Trophoblast cell (in vitro differentiated cells and primary cell): ENCODE measurements at regions not wholly inside any gene's neighbourhood (a gene's known extent, or its start where the extent isn't known, plus 50 kb on each side); places are given as distances from the start of the nearest gene placed in this dataset.

ENCODE experiments used
- DNase-seq, 2 donors: peaks; one replicate each; pipeline ENCODE4 v3.0.0-alpha.2; 2016
- H2AFZ ChIP-seq: 2 replicates; pipeline ENCODE4 v1.6.1; 2013; ENCODE audit warnings: low read length, moderate library complexity, mild to moderate bottlenecking; ENCODE audit not compliant: insufficient read depth, poor library complexity
- H2AK5ac ChIP-seq: 2 replicates; pipeline ENCODE4 v1.6.1; 2013; ENCODE audit warnings: mild to moderate bottlenecking, low read length
- H2BK120ac ChIP-seq: 2 replicates; pipeline ENCODE4 v1.6.1; 2013; ENCODE audit warnings: low read length, mild to moderate bottlenecking, moderate library complexity; ENCODE audit not compliant: insufficient read depth, poor library complexity
- H2BK12ac ChIP-seq: 2 replicates; pipeline ENCODE4 v1.6.1; 2013; ENCODE audit warnings: mild to moderate bottlenecking, low read length, moderate library complexity
- H2BK5ac ChIP-seq: 2 replicates; pipeline ENCODE4 v1.6.1; 2013; ENCODE audit warnings: low read length, low read depth, moderate library complexity, mild to moderate bottlenecking; ENCODE audit not compliant: poor library complexity
- H3K14ac ChIP-seq: 2 replicates; pipeline ENCODE4 v1.6.1; 2013; ENCODE audit warnings: mild to moderate bottlenecking, low read length
- H3K18ac ChIP-seq: 2 replicates; pipeline ENCODE4 v1.6.1; 2013; ENCODE audit warnings: mild to moderate bottlenecking, low read length
- H3K23ac ChIP-seq: 2 replicates; pipeline ENCODE4 v1.6.1; 2013; ENCODE audit warnings: low read length
- H3K27ac ChIP-seq: 2 replicates; pipeline ENCODE4 v1.5.1; 2013; ENCODE audit warnings: low read depth, mild to moderate bottlenecking, inconsistent platforms, low read length, moderate library complexity
- H3K27me3 ChIP-seq: 2 replicates; pipeline ENCODE4 v1.6.1; 2013; ENCODE audit warnings: inconsistent platforms, mild to moderate bottlenecking, low read length, moderate library complexity; ENCODE audit not compliant: insufficient read depth
- H3K36me3 ChIP-seq, 2 experiments: 1 replicate in 1 of 2; 2 replicates in 1 of 2; pipeline ENCODE4 v1.6.1; 2013; ENCODE audit warnings: low read length in 2 of 2, mild to moderate bottlenecking in 2 of 2, moderate library complexity in 1 of 2; ENCODE audit not compliant: insufficient read depth in 2 of 2, control insufficient read depth in 1 of 2
- H3K4ac ChIP-seq: 2 replicates; pipeline ENCODE4 v1.6.1; 2013; ENCODE audit warnings: low read depth, mild to moderate bottlenecking, low read length, moderate library complexity
- H3K4me1 ChIP-seq, 2 experiments: 1 replicate in 1 of 2; 2 replicates in 1 of 2; pipeline ENCODE4 v1.6.1; 2013; ENCODE audit warnings: low read length in 2 of 2, mild to moderate bottlenecking in 2 of 2, moderate library complexity in 1 of 2; ENCODE audit not compliant: insufficient read depth in 2 of 2, control insufficient read depth in 1 of 2
- H3K4me2 ChIP-seq: 2 replicates; pipeline ENCODE4 v1.6.1; 2013; ENCODE audit warnings: inconsistent platforms, mild to moderate bottlenecking, low read length, moderate library complexity
- H3K4me3 ChIP-seq: 2 replicates; pipeline ENCODE4 v1.5.1; 2013; ENCODE audit warnings: mild to moderate bottlenecking, low read depth, low read length, inconsistent platforms
- H3K79me1 ChIP-seq: one replicate; pipeline ENCODE4 v1.6.1; 2013; ENCODE audit warnings: low read length
- H3K79me2 ChIP-seq: 2 replicates; pipeline ENCODE4 v1.6.1; 2013; ENCODE audit warnings: low read length, mild to moderate bottlenecking; ENCODE audit not compliant: control insufficient read depth, insufficient read depth, poor library complexity
- H3K9ac ChIP-seq: 2 replicates; pipeline ENCODE4 v1.6.1; 2013; ENCODE audit warnings: mild to moderate bottlenecking, low read length
- H3K9me3 ChIP-seq: 2 replicates; pipeline ENCODE4 v1.6.1; 2013; ENCODE audit warnings: low read depth, mild to moderate bottlenecking, control low read depth, inconsistent platforms, low read length; ENCODE audit not compliant: insufficient read depth
- H4K12ac ChIP-seq: 2 replicates; pipeline ENCODE4 v1.6.1; 2013; ENCODE audit warnings: low read depth, mild to moderate bottlenecking, low read length, moderate library complexity
- H4K8ac ChIP-seq: 2 replicates; pipeline ENCODE4 v1.6.1; 2013; ENCODE audit warnings: low read depth, mild to moderate bottlenecking, low read length, moderate library complexity
- H4K91ac ChIP-seq: one replicate; pipeline ENCODE4 v1.6.1; 2013; ENCODE audit warnings: low read depth, mild to moderate bottlenecking, low read length, moderate library complexity
- WGBS: extraction: QIAGEN DNeasy Blood & Tissue Kit; methylation state at CpG from one replicate; pipeline ENCODE4 v1.1.7; 2013; ENCODE audit warnings: missing lambda C conversion rate; ENCODE audit not compliant: insufficient read length, insufficient coverage; ENCODE audit errors: extremely low coverage; 5-methylcytosine and 5-hydroxymethylcytosine counted together

DNA sequence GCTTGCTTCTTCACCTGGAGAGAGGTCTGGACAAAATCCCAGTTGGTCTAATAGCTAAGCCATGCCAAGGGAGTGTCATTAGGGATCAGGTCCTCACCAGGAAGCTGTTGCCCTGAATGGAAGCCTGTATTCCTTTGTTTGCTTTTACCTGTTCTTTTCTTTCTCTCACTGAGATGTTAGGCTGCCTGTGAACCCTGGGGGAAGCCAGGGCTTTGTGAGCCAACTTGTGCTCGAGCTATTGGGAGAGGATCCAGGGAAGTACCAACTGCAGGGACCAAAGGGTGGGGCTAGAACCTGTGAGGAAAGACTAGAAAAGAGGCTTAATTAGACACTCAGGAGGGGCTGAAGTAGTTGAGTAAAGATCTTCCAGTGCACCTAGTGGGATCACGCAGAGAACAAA, 451.2 kb upstream of the TLE4 start:
- H3K4me3 ChIP-seq: no peak overlapping the region
- H3K4ac ChIP-seq: no peak overlapping the region
- no CpG with 5 or more reads among the region's 2 CpGs for WGBS
- no peak overlapping the region for H2BK120ac ChIP-seq
- H3K79me1 ChIP-seq: no peaks in the 10 kb centered on the region
- no peaks in the 10 kb centered on the region for H3K79me2 ChIP-seq
- H3K36me3 ChIP-seq: no peaks in the 10 kb centered on the region
- H3K27me3 ChIP-seq: no peaks in the 10 kb centered on the region
- H3K27ac ChIP-seq: no peak overlapping the region
- H3K9ac ChIP-seq: no peak overlapping the region
- H3K18ac ChIP-seq: no peak overlapping the region
- H4K12ac ChIP-seq: no peak overlapping the region
- H4K91ac ChIP-seq: no peak overlapping the region
- H3K23ac ChIP-seq: no peak overlapping the region
- H2BK5ac ChIP-seq: no peak overlapping the region
- no peak overlapping the region for H2AK5ac ChIP-seq
- no peaks in the 10 kb centered on the region for H3K4me1 ChIP-seq
- no peak overlapping the region for H3K4me2 ChIP-seq
- DNase-seq: no peak
- no peaks in the 10 kb centered on the region for H3K9me3 ChIP-seq
- H4K8ac ChIP-seq: no peak overlapping the region
- no peak overlapping the region for H2BK12ac ChIP-seq
- H2AFZ ChIP-seq: no peak overlapping the region
- H3K14ac ChIP-seq: no peak overlapping the region

GRCh38 chr9:79120941-79121340, 450.8 kb upstream of the TLE4 start:
- H2BK5ac ChIP-seq: no peak overlapping the region
- H3K18ac ChIP-seq: no peak overlapping the region
- no peak overlapping the region for H3K14ac ChIP-seq
- no peak overlapping the region for H3K4me2 ChIP-seq
- H2BK12ac ChIP-seq: no peak overlapping the region
- H3K4ac ChIP-seq: no peak overlapping the region
- whole genome bisulfite sequencing: no CpG with 5 or more reads among the region's 2 CpGs
- no peak overlapping the region for H2AFZ ChIP-seq
- H4K91ac ChIP-seq: no peak overlapping the region
- H3K9me3 ChIP-seq: no peaks in the 10 kb centered on the region
- H3K27ac ChIP-seq: no peak overlapping the region
- no peaks in the 10 kb centered on the region for H3K79me1 ChIP-seq
- no peaks in the 10 kb centered on the region for H3K79me2 ChIP-seq
- no peak for DNase-seq
- H2BK120ac ChIP-seq: no peak overlapping the region
- no peaks in the 10 kb centered on the region for H3K36me3 ChIP-seq
- H3K9ac ChIP-seq: no peak overlapping the region
- no peaks in the 10 kb centered on the region for H3K4me1 ChIP-seq
- no peak overlapping the region for H4K8ac ChIP-seq
- no peak overlapping the region for H3K4me3 ChIP-seq
- no peak overlapping the region for H2AK5ac ChIP-seq
- no peak overlapping the region for H3K23ac ChIP-seq
- no peaks in the 10 kb centered on the region for H3K27me3 ChIP-seq
- no peak overlapping the region for H4K12ac ChIP-seq

DNA sequence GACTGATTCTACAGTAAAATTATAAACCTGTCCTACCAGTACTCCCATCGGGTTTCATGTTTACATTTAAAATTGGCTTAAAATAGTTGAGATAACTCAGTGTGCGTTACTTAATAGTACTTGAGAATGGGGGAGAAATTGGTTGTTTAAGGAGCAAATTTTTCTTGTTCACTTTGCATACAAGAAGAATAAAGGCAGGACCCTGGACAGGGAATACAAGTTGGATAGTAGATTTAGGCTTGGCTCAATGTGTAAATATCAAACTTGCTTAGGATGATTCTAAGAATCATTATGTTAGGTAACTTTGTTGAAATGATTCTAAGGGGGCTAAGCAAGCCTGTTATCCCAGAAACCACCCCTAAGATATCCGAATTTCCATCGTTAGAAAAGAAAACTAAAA, 448.4 kb upstream of the TLE4 start:
- H3K9ac ChIP-seq: no peak overlapping the region
- no peaks in the 10 kb centered on the region for H3K36me3 ChIP-seq
- H3K4me1 ChIP-seq: no peaks in the 10 kb centered on the region
- H3K18ac ChIP-seq: no peak overlapping the region
- H3K9me3 ChIP-seq: no peaks in the 10 kb centered on the region
- H3K79me1 ChIP-seq: no peaks in the 10 kb centered on the region
- H3K27me3 ChIP-seq: no peaks in the 10 kb centered on the region
- H3K4me2 ChIP-seq: no peak overlapping the region
- no peak overlapping the region for H3K14ac ChIP-seq
- no peak for DNase-seq
- H2AFZ ChIP-seq: no peak overlapping the region
- no CpG with 5 or more reads among the region's 4 CpGs for WGBS
- no peak overlapping the region for H3K4ac ChIP-seq
- no peak overlapping the region for H3K27ac ChIP-seq
- H4K12ac ChIP-seq: no peak overlapping the region
- H2AK5ac ChIP-seq: no peak overlapping the region
- no peak overlapping the region for H3K4me3 ChIP-seq
- no peaks in the 10 kb centered on the region for H3K79me2 ChIP-seq
- H4K91ac ChIP-seq: no peak overlapping the region
- no peak overlapping the region for H2BK5ac ChIP-seq
- H3K23ac ChIP-seq: no peak overlapping the region
- no peak overlapping the region for H2BK12ac ChIP-seq
- H2BK120ac ChIP-seq: no peak overlapping the region
- no peak overlapping the region for H4K8ac ChIP-seq

DNA sequence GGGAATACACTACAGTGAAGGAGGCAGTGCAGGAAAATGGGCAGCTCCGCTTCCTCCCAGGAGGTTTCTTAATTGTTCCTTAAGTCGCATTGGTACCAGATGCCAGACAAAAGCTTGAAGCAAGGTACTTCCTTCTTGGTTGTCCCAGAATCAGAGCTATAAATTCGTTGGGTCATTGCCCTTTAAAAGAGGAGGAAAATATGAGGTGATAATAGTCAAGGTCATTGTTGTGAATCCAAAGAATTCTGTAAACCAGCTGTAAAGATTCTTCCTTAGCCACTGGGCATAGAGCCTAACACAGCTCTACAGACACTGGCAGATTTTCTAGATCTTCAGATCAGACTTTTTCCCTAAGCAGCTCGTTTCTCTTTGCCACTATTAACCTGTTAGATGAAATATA, 444.1 kb upstream of the TLE4 start:
- Histone ChIP-seq H3K4me1 (no peaks in the 10 kb centered on the region), H3K27ac (no peak overlapping the region), H3K9ac (no peak overlapping the region), H3K23ac (no peak overlapping the region), H3K4ac (no peak overlapping the region), H3K4me2 (no peak overlapping the region), H3K36me3 (no peaks in the 10 kb centered on the region), H3K9me3 (no peaks in the 10 kb centered on the region), H2AK5ac (no peak overlapping the region), H4K91ac (no peak overlapping the region), H3K18ac (no peak overlapping the region), H2BK12ac (no peak overlapping the region), H2BK120ac (no peak overlapping the region), H4K8ac (no peak overlapping the region), H2AFZ (no peak overlapping the region), H3K4me3 (no peak overlapping the region), H2BK5ac (no peak overlapping the region), H3K14ac (no peak overlapping the region), H3K79me1 (no peaks in the 10 kb centered on the region), H4K12ac (no peak overlapping the region), H3K79me2 (no peaks in the 10 kb centered on the region), H3K27me3 (no peaks in the 10 kb centered on the region)
- DNase-seq: no peak
- no CpG with 5 or more reads among the region's 4 CpGs for WGBS
